HUDEP-2 (cell line): ENCODE measurements at regions not wholly inside any gene's neighbourhood (a gene's known extent, or its start where the extent isn't known, plus 50 kb on each side); places are given as distances from the start of the nearest gene placed in this dataset.
A peak's percentile ranks its signal among the peaks of the same experiment; 100 is the strongest.
"Not testable (repeated sequence)": the region's sequence is repeated elsewhere in the genome, so short reads cannot be mapped to it uniquely, and the experiment has no call there.

Experiments used
- DNase-seq, 76 experiments: peaks; one replicate each; lab custom pipeline; 2025; ENCODE audit not compliant: unreplicated experiment in 76 of 76; lab: John Stamatoyannopoulos, UW

DNA sequence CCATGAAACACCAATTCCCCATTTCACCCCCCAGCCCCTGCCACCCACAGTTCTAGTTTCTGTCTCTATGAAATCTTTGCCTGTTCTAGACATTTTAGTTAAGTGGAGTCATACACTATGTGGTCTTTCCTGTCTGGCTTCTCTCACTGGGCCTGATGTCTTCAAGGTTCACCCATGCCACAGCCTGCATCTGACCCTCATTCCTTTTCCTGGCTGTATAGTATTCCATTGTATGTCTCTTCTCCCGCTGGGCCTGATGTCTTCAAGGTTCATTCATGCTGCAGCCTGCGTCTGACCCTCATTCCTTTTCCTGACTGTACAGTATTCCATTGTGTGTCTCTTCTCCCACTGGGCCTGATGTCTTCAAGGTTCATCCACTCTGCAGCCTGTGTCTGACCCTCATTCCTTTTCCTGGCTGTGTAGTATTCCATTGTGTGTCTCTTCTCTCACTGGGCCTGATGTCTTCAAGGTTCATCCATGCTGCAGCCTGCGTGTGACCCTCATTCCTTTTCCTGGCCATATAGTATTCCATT is 191.7 kb downstream of the CRLF2 start:
- no peak for DNase-seq

DNA sequence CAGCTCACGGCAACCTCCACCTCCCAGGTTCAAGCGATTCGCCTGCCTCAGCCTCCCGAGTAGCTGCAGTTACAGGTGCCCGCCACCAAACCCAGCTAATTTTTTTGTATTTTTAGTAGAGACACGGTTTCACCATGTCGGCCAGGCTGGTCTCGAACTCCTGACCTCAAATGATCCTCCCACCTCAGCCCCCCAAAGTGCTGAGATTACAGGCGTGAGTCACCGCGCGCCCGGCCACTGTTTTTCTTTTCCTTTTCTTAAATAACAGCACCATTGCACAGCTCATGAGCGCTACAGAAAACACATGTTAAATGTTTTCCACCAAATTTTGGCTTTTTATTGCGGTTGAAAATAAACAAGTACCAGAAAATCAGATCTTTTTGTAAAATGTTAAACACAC is 195.5 kb downstream of the CRLF2 start:
- not testable (repeated sequence) for DNase-seq

DNA sequence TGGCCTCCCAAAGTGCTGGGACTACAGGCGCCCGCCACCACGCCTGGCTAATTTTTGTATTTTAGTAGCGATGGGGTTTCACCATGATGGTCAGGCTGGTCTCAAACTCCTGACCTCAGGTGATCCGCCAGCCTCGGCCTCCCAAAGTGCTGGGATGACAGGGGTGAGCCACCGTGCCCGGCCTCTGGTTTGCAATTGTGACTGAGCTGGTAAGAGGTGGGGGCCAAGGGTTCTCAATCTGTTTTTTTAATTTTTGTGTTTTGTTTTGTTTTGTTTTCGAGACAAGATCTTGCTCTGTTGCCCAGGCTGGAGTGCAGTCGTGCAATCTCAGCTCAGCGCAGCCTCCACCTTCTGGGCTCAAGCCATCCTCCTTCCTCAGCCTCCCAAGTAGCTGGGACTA is 196.2 kb downstream of the CRLF2 start:
- DNase-seq = not testable (repeated sequence)

DNA sequence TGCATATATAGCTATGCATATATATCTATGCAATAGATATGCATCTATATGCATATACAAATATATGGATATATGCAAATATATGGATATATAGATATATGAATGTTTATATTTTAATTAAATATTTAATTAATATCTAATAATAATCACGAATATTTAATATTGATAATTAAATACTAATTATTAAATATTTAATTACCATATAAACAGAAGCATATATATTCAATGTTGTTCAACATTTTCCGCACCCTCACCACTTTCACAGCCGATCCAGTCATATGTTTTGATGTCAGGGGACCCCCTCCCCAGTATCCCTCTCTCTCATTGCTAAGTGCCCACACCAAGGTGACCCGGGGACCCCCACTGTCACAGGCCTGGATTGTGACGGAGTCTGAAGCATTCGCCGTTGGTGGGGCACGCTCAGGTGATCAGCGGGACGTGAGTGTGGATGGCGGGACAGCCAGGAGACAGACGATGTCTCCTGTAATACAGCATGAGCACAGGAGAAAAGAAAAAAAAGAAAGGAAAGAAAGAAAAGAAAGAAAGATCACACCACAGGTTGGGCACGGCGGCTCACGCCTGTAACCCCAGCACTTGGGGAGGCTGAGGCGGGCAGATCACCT is 199.7 kb downstream of the CRLF2 start:
- no peak for DNase-seq

DNA sequence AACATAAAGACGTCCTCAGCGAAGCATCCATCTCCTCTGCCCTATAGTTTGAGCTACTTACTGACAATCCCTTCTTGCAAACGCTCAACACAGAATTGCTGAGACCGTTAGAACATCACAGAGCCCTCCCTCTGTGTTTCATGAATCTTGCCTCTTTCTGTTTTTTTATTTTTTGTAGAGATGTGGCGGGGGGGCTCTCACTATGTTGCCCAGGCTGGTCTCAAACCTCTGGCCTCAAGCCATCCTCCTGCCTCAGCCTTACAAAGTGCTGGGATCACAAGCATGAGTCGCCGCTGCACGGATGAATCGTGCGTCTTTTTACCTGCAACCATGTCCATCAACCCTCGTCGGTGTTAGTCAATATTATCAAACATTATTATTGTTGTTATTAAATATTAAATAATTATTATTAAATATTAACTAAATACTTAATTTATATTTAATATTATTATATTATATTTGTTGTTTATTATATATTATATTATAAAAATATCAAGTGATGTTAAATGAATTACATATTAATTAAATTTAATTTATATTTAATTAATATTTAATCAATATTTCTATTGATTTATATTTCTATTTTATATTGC is 200.7 kb downstream of the CRLF2 start:
- no peak for DNase-seq

DNA sequence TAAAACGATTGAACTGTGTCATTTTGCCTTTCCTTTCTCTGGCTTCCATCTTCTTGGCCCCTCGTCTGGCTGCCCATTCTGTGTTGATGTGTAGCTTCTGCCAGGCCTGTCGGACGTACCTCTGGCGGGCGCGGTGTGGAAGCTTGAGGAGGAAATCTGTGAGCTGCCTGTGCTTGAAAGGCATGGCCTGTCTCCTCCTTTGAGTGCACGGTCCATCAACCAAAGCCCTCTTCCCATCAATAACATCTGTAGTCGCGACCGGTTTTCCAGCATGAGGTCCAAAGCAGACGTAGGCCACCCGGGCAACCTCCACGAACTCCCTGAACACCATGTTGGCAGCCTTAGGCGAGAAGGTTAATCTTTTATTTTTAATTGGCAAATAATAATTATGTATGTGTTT is 202.7 kb downstream of the CRLF2 start:
- no peak for DNase-seq

DNA sequence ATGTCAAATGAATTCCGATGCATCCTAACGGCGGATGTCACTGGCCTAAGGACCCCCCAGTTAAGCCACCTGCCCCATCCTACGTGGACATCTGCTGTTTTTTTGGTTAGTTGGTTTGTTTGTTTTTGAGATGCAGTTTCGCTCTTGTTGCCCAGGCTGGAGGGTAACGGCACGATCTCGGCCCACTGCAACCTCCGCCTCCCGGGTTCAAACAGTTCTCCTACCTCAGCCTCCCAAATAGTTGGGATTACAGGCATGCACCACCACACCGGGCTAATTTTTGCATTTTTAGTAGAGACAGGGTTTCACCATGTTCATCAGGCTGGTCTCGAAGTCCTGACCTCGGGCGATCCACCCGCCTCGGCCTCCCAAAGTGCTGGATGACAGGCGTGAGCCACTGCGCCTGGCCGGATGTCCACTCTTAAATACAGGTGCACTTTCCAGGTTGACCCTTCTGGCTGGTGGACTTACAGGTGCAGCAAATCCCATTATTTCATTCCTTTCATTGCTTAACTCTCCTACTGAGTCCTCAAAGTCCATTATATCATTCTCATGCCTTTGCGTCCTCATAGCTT is 206.2 kb downstream of the CRLF2 start:
- DNase-seq = no peak

DNA sequence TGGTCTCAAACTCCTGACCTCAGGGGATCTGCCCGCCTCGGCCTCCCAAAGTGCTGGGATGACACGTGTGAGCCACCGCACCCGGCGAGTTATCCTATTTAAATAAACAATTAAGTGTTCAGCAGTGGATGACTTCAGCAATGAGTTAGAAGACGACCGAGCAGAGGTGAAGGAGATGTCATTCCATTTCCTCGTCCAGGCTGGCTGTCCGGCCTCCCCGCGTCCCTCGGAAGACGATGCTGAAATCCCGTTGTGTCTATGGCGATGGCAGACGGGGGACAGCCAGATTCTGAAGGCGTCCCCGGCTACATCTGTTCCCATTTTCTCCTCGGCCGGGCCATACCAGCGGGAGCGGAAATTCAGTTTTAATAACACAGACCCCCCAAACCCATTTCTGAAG is 209.8 kb downstream of the CRLF2 start:
- DNase-seq = no peak

DNA sequence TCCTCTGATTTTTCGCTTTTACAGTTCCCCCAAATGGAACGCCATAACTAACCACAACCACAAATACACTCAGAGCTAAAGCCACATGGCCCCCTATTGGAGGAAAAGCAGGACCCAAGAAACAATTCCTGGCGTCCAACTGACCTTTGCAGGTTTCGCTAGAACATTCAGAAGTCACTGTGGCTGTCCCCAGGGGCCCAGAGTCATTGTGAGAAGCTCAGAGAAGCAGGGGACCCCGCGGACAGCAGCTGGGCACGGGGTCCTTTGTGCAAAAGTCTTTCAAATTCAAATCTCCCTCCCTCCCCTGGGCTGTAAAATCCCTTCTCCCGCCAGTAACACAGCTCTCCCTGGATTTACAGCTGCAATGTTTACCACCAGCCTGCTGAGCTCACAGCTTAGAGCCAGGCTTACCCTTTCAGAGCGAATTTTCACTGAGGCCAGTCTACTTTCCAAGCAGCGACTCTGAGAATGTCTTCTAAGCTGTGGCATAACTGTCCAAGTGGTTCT is 214.8 kb downstream of the CRLF2 start:
- no peak for DNase-seq

DNA sequence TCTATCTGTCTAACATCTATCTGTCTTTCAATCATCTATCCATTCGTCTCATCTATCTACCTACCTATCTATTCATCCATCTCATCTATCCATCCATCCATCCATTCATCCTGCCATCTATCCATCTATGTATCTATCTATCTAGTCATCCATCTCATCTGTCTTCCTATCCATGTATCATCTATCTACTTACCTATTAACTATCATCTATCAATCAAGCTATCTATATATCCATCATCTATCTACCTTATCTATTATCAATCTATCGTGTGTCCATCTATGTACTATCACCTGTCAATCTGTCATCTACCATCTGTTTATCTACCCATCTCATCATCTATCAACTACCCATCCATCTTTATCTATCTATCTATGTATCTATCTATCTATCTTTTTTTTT is 217.7 kb downstream of the CRLF2 start:
- no peak for DNase-seq

DNA sequence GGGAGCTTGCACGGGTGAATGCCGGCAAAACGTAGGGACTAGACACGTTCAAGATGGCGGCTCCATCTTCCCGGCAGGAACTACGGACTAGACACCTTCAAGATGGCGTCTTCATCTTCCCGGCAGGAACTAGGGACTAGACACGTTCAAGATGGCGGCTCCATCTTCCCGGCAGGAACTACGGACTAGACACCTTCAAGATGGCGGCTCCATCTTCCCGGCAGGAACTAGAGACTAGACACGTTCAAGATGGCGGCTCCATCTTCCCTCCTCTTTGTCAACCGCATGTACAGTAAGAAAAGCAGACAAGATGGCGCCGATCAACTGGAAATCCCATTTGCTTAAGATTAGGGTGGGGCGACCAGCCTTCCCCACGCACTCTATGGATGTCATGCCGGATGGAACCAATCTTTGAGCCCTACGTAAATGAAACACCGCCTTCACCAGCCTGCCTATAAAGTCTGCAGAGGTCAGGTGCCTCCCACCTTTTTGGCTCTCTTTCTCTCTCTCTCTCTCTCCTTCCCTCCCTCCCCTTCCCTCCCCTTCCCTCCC is 222.4 kb downstream of the CRLF2 start:
- peak in 1 of 76 experiments; percentile 1 for DNase-seq

DNA sequence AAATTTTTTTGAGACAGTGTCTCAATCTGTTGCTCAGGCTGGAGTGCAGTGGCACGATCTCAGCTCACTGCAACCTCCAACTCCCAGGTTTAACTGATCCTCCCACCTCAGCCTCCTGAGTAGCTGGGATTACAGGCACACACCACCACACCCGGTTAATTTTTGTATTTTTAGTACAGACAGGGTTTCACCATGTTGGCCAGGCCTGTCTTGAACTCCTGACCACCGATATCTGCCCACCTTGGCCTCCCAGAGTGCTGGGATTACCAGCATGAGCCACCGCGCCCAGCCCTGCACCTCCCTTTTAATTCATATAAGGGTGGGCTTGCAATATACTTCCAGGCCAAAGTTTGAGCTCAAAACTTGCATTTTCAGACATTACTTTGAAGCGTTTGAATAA is 223.9 kb downstream of the CRLF2 start:
- DNase-seq = not testable (repeated sequence)

DNA sequence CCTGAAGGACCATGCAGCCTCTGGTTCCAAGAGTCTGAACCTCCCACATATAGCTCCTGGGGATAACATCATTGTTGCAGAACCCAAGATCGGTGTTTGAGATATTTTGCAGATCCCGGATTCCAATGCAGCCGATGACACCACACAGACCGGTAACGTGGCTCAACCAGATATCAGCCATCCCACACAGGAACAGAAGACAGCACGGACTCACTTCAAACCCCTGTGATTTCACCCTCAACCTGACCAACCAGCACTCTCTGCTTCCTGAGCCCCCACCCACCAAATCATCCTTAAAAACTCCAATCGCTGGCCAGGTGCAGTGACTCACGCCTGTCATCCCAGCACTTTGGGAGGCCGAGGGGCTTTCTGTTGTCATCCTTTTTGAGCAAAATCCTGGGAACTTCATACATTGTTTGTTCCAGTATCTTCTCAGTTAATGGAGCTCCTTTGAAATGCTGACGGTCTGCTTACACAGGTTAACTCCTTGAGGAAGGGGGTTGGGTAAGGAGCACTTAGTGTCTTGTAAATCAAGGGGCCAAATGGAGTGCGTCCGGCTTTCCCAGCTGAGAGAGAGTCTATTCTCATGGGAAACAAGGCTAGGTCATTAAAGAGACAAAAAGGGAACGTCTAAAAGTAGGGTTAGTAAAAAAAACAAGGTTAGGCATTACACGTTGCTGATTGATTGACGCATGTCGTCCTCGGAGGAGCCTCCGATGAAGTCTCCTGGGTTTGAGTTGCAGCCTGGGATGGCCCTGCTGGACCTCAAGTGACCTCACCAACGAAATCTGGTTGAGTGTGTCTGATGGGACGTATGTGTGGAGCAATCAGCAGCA is 230.4 kb downstream of the CRLF2 start:
- DNase-seq = no peak

DNA sequence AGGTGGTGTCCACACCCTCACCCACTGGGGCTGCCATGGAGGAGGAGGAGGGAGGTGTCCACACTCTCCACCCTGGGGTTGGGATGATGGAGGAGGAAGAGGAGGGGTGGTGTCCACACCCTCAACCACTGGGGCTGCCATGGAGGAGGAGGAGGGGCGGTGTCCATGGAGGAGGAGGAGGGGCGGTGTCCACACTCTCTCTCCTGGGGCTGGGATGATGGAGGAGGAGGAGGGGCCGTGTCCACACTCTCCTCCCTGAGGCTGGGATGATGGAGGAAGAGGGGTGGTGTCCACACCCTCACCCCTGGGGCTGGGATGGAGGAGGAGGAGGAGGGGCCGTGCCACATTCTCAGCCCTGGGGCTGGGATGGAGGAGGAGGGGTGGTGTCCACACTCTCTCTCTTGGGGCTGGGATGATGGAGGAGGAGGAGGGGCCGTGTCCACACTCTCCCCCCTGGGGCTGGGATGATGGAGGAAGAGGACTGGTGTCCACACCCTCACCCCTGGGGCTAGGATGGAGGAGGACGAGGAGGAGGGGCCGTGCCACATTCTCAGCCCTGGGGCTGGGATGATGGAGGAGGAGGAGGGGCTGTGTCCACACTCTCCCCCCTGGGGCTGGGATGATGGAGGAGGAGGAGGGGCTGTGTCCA is 231.7 kb downstream of the CRLF2 start:
- DNase-seq = no peak

DNA sequence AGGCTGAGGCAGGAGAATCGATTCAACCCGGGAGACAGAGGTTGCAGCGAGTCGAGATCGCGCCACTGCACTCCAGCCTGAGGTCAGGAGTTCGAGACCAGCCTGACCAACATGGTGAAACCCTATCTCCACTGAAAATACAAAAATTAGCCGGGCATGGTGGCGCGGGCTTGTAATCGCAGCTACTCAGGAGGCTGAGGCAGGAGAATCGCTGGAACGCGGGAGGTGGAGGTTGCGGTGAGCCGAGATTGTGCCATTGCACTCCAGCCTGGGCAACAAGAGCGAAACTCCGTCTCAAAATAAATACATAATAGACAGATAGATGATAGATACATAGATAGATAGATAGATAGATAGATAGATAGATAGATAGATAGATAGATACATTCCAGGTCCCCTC is 233.3 kb downstream of the CRLF2 start:
- DNase-seq = not testable (repeated sequence)

DNA sequence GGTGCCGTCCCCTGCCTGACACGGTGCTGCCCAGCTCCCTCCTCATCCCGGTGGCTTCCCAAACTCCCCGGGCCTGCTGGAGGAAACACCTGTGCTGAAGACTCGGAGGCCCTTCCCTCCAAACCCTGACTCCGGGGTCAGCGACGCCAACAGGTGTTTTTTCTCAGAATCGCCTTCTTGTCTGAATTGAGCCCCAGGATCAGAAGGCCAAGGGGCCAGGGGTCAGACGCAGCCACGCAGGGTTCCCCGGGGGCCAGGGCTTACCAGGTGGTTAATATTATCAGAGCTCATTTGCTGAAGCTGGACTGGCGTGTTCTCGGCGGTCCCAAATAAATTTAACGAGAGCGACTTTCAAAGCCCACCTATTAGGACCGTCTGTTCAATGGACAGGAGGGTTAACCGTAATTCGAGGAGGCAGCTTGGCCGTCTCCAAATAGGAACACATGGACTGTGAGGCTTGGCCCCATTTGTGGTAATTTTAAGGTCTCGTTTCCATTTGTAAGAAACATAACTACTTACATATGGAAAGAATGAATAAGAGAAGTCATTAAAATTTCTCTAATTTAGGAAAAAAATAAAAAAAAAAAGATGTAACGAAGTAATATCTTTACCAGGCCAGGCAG is 239.3 kb downstream of the CRLF2 start:
- no peak for DNase-seq

DNA sequence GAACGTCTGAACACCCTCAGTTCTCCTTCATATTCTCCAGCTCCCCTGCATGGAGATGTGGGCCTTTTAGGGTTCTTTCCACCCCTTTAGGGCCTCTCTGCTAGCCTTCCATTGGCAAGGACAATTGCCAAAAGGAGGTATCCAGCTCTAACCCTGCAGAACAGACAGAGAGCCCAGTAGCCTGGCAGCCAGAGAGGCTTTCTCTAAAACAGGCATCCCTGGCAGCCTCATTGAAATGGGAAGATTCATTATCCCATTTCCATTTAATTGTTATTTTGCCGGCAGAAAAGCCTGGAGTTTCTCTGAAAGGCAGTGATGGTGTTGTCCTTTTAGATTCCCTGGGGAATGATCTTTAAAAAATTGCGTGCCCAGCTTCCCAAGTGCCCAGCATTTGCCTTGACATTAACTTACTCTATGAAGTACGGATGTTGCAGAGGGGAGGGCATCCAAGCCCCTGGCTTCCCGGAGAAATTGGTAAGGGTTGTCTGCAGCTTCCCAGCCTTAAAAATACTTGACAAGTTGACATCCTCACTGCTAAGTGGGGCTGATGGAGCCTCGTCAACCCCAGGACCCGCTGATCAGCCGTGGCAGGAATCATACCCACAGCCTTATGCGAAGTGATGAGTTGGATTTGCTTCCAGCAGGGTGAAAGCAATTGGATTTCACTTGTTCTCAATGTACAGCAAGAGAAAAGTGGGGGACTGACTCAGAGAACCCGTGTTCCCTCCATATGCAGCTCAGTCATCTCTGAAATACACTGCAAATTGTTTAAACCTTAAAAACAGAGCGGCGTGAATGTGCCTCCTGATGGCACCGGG is 244.1 kb downstream of the CRLF2 start:
- no peak for DNase-seq

DNA sequence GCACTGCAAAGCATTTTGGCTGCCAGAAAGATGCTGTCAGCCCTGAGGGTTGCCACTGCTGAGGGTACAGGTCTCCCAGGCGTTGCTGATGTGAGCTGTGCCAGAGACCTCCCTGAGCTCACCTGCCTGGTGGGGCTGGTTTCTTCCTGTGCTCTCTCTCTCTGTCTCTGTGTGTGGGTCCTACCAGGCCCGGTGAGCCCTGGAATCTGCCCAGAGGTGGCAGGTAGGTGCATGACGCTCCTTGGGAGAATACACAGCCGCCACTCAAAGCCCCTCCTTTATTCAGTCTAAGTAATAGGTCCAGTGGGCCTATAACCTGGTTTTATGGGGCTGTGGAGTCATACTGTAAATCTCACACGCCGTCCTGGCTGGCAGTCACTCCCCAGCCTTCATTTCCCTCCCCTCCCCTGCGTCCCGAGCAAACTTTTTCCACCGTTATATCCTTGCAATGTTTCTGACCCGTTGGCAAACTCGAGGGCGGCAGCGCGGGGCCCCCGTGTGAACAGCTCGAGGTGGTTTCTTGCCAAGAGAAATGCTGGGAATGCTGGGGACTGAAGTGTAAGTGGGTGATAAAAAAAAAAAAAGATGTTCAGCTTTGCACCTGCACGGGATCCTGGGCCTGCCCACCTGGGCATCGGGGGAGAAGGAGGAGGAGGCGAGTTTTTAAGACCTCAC is 245.9 kb downstream of the CRLF2 start:
- no peak for DNase-seq
